Liver (tissue), 8 donors: ENCODE measurements at regions not wholly inside any gene's neighbourhood (a gene's known extent, or its start where the extent isn't known, plus 50 kb on each side); places are given as distances from the start of the nearest gene placed in this dataset.

ENCODE experiments used
- DNase-seq: peaks from one replicate; pipeline ENCODE4 v3.0.0-alpha.2; 2017; ENCODE audit warnings: low spot score
- H3K27ac ChIP-seq, 2 donors: one replicate each; pipeline ENCODE4 v1.7.0; 2013; ENCODE audit warnings: inconsistent platforms in 2 of 2, low read length in 2 of 2, control low read depth in 1 of 2, low read depth in 1 of 2, mild to moderate bottlenecking in 1 of 2
- H3K27me3 ChIP-seq, 4 donors: one replicate each; pipeline versions ENCODE4 v1.6.1 to v1.7.0; 2013; ENCODE audit warnings: low read length in 3 of 4, inconsistent platforms in 1 of 4, mild to moderate bottlenecking in 1 of 4, moderate library complexity in 1 of 4; ENCODE audit not compliant: control insufficient read depth in 4 of 4, insufficient read depth in 4 of 4
- H3K36me3 ChIP-seq, 4 donors: one replicate each; pipeline versions ENCODE4 v1.6.1 to v1.7.0; 2013; ENCODE audit warnings: low read length in 3 of 4, mild to moderate bottlenecking in 3 of 4, low read depth in 1 of 4, moderate library complexity in 1 of 4; ENCODE audit not compliant: control insufficient read depth in 4 of 4, insufficient read depth in 3 of 4
- H3K4me1 ChIP-seq, 4 donors: one replicate each; pipeline versions ENCODE4 v1.6.1 to v1.7.0; 2013; ENCODE audit warnings: low read length in 3 of 4, mild to moderate bottlenecking in 3 of 4, moderate library complexity in 1 of 4; ENCODE audit not compliant: control insufficient read depth in 4 of 4, insufficient read depth in 4 of 4
- H3K4me3 ChIP-seq, 3 donors: one replicate each; pipeline versions ENCODE4 v1.6.1 to v1.7.0; 2013; ENCODE audit warnings: low read length in 3 of 3, control low read depth in 1 of 3, low read depth in 1 of 3, mild to moderate bottlenecking in 1 of 3
- H3K9ac ChIP-seq, 2 donors: one replicate each; pipeline ENCODE4 v1.7.0; 2013; ENCODE audit warnings: low read length in 2 of 2, mild to moderate bottlenecking in 2 of 2, moderate library complexity in 2 of 2, control low read depth in 1 of 2, low read depth in 1 of 2
- H3K9me3 ChIP-seq, 4 donors: one replicate each; pipeline versions ENCODE4 v1.6.1 to v1.7.0; 2013; ENCODE audit warnings: low read length in 3 of 4; ENCODE audit not compliant: control insufficient read depth in 4 of 4
- ATF3 ChIP-seq: IDR thresholded peaks from 2 replicates; pipeline ENCODE4 v1.6.1; 2016; ENCODE audit warnings: antibody characterized with exemption
- CTCF ChIP-seq: fragments of 150-350 bp; IDR thresholded peaks from 2 replicates; pipeline ENCODE4 v1.5.1; 2017; ENCODE audit warnings: improper control_type of control experiment, low read depth, low read length; ENCODE audit not compliant: missing input control
- FOXA1 ChIP-seq: IDR thresholded peaks from 2 replicates; pipeline ENCODE4 v1.6.1; 2016; ENCODE audit warnings: antibody characterized with exemption
- JUND ChIP-seq, 2 donors: IDR thresholded peaks; 2 replicates each; pipeline ENCODE4 v1.6.1; 2016; ENCODE audit warnings: antibody characterized with exemption in 2 of 2
- NR2F2 ChIP-seq: IDR thresholded peaks from 2 replicates; pipeline ENCODE4 v1.6.1; 2016; ENCODE audit warnings: antibody characterized with exemption
- REST ChIP-seq: IDR thresholded peaks from 2 replicates; pipeline ENCODE4 v1.6.1; 2016; ENCODE audit warnings: antibody characterized with exemption, mild to moderate bottlenecking
- RXRA ChIP-seq, 2 donors: IDR thresholded peaks; 2 replicates each; pipeline ENCODE4 v1.6.1; 2017 to 2018; ENCODE audit warnings: antibody characterized with exemption in 2 of 2, mild to moderate bottlenecking in 1 of 2
- SP1 ChIP-seq: IDR thresholded peaks from 2 replicates; pipeline ENCODE4 v1.6.1; 2018; ENCODE audit warnings: antibody characterized with exemption, mild to moderate bottlenecking
- TAF1 ChIP-seq: conservative IDR thresholded peaks from 2 replicates; pipeline ENCODE4 v1.6.1; 2016; ENCODE audit warnings: antibody characterized with exemption, mild to moderate bottlenecking
- ZBTB33 ChIP-seq: IDR thresholded peaks from 2 replicates; pipeline ENCODE4 v1.6.1; 2016; ENCODE audit warnings: antibody characterized with exemption
- WGBS: extraction: QIAGEN DNeasy Blood & Tissue Kit; methylation state at CpG from one replicate; pipeline ENCODE4 v1.1.7; 2013; 5-methylcytosine and 5-hydroxymethylcytosine counted together
- donor health status: healthy.
- donor health status: healthy.
- donor health status: healthy.
- donor health status: healthy.
- donor health status: healthy.

- TF ChIP-seq FOXA1 (no peak), RXRA (IDR thresholded peaks at IDR 0.05) (no peak), JUND (IDR thresholded peaks at IDR 0.05) (no peak), CTCF (no peak), REST (no peak), NR2F2 (no peak), ZBTB33 (no peak), ATF3 (no peak), SP1 (no peak)
- H3K27ac ChIP-seq, result no peak overlapping the region
Measured at GRCh38 chr1:102365071-102365470, 368.3 kb upstream of the OLFM3 start.

GRCh38 chr1:102336602-102337001 is 339.9 kb upstream of the OLFM3 start:
- TF ChIP-seq TAF1, result no peak
- no peak for TF ChIP-seq ATF3
- Histone ChIP-seq H3K27ac (no peak overlapping the region), H3K4me1 (no peaks in the 10 kb centered on the region), H3K9me3 (no peaks in the 10 kb centered on the region), H3K9ac (no peak overlapping the region), H3K4me3 (no peak overlapping the region), H3K36me3 (no peaks in the 10 kb centered on the region), H3K27me3 (no peaks in the 10 kb centered on the region)
- 76% methylated on average over 5 of the region's 5 CpGs for WGBS
- no peak for DNase-seq

More at GRCh38 chr1:102365071-102365470, 368.3 kb upstream of the OLFM3 start:
- no peaks in the 10 kb centered on the region for H3K9me3 ChIP-seq
- 77% methylated on average over 3 of the region's 3 CpGs for WGBS
- DNase-seq, result no peak
- no peaks in the 10 kb centered on the region for H3K27me3 ChIP-seq
- no peaks in the 10 kb centered on the region for H3K4me1 ChIP-seq
- H3K4me3 ChIP-seq, result no peak overlapping the region
- no peak overlapping the region for H3K9ac ChIP-seq
- H3K36me3 ChIP-seq, result no peaks in the 10 kb centered on the region
